GM11168 (cell line): ENCODE measurements at regions not wholly inside any gene's neighbourhood (a gene's known extent, or its start where the extent isn't known, plus 50 kb on each side); places are given as distances from the start of the nearest gene placed in this dataset.

Experiments used
- in situ Hi-C: fragments of 300-500 bp; cut with MboI; formaldehyde crosslinking; loops from one replicate; pipeline ENCODE4 v1.12.0; 2022; ENCODE audit warnings: low sequenced_read_pairs; ENCODE audit not compliant: unreplicated experiment

DNA sequence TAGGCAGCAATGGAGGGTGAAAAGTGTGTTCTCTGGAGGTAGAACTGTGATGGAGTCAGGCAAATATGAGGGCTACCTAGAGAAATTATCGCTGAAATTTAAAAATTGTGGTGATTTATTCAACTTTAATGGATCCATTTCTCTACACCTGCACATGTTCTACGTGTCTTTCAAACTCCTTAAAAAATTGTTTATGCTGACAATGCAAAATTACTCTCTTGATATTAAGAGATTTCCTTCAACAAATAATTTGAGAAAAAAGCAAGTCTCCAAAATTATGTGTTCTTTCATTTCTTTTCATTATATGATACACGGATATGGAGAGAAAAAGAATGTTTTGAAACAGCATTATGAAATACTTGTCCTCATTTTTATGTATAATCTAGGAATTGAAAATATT lies 1151.4 kb upstream of the PABPC4L start:
- in situ Hi-C loops = no loop called here

DNA sequence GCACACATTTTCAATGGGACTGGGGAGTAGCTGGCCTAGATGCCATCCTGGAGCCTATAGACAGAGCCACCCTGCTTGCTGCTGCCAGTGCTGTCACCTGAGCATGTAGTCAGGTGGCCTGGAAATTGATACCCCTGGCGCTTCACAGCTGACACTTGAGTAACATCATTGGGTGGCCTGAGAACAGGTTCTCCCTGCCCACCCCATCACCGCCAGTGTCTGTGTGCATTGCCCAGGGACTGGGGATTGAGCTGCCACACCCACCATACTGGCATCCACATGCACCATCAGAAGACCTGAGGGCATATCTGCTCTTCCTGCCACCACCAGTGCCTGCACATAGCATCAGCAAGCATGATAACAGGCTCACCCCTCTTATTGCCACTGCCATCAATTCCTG lies 1142.9 kb upstream of the PABPC4L start:
- in situ Hi-C loops = no loop called here

- in situ Hi-C loops = no loop called here
Observed at GRCh38 chr4:135338181-135338580, 1136.6 kb upstream of the PABPC4L start.

DNA sequence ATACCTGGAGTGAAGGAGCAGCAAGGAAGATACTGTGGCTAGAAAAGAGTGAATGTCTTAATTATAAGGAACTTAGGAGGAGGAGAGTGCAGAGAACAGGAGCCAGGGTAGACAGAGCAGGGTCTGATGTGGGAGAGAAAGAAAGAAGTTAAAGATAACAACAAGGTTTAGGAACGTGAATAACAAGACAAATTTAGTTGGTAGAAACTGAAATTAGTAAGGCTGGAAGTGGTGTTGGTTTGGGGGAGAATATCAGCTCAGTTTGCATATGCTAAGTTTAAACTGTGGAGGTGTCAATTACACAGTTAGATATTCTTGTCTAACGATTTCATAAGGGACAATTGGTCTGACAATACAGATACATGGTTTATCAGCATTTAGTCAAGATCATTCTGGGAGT lies 1123.7 kb upstream of the PABPC4L start:
- in situ Hi-C loops = no loop called here

- in situ Hi-C loops = no loop called here
Observed at GRCh38 chr4:135319685-135320084, 1118.1 kb upstream of the PABPC4L start.

GRCh38 chr4:135316266-135316779 lies 1114.7 kb upstream of the PABPC4L start:
- in situ Hi-C loops = no loop called here

GRCh38 chr4:135290136-135290535 lies 1088.5 kb upstream of the PABPC4L start:
- in situ Hi-C loops = no loop called here

- in situ Hi-C loops = no loop called here
Observed at GRCh38 chr4:135283934-135284333, 1082.3 kb upstream of the PABPC4L start.

DNA sequence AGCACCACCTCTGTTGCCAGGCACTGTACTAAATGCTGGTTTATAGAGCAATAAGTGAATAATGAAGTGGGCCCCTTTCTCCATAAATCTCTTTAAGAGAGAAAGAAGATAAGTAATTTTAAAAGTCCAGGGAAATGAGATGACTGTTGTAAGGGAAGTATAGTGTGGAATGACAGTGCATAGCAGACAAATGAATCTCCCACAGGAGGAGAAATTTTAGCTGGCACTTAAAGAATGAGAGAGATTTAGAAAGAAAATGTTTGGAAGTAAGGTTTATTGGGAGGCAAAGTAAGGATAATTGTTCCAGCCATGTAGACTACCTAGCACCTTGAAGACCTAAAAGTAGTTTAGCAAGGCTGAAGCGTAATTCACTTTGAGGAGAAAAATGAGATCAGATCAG lies 1081.1 kb upstream of the PABPC4L start:
- in situ Hi-C loops = no loop called here

DNA sequence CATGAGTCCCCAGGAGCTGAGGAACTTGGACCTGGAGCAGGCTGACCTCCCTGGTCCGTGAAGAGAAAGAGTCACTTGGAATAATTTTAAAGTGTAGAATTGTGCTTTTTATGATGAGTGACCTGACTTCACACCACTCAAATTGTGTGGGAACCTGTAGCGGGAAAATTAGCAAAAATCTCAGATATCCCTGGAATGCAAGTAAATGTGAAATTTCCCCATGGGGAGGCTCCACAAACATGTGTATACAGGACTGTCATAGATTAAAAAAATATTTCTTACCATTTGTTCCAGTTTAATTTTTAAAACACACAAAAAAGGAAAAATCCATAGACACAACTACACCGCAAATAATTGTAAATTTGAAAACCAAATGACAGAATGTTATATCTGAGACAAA lies 1079.6 kb upstream of the PABPC4L start:
- in situ Hi-C loops = no loop called here

DNA sequence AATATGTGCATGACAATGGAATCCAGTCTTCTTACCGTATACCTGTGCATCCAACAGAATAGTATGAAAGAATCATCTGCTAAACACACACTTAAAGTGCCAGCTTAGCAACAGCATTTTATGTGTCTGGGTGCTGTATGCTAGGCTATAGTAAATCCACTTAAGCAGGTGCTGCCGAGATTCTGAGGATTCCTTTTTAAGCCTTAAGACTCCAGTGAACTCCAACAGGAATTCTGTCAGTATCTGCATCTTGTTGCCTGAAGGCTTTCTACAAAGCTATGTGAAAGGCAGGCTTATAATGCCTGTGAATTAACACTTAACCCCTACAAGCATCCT lies 1076.4 kb upstream of the PABPC4L start:
- in situ Hi-C loops = no loop called here

- in situ Hi-C loops = no loop called here
Observed at GRCh38 chr4:135277068-135277979, 1075.7 kb upstream of the PABPC4L start.

DNA sequence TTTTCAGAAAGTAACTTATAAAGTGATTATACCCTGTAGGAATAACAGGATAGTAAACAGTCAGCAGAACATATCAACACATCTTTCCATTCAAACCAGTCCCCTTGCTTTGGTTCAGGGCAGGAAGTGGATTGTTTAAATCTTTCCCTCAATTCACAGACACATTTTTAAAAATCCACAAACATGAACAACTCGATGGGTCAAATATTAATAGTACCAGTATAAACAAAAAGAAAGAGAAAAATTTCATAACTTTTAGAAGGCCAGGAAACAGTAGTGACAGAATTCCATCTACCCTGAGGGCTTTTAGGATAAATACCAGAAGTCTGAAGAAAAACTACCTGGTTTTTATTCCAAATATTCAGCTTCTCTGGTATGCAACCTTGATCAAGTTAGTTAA lies 1072.8 kb upstream of the PABPC4L start:
- in situ Hi-C loops = no loop called here

DNA sequence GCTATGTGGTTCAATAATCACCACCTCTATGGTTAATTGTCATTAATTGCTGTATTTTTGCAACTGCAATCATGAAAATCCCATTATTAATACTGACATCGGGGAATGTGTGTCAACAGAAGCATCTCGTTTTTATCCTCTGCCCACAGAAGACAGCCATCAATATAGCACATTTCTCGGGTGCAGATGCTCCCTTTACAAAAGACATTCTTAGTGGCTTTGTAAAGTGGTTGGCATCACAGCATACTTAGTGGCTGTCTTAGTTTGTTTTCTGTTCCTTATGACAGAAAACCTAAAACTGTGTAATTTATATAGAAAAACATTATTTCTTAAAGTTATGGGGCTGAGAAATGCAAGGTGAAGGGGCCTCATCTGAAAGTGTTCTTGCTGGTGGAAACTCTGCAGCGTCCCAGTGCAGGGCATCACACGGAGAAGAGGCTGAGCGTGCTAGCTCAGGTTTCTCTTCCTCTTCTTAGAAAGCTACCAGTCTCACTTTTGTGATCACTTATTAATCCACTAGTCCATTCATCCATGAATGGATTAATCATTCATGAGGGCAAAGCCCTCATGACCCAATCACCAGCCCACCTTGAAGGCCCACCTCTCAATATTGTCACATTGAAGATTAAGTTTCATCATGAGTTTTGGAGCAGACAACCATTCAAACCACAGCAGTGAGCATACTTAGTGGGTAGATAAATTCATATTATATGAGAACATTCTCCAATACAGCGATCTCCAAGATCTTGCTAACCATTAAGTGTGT lies 1067.7 kb upstream of the PABPC4L start:
- in situ Hi-C loops = no loop called here

- in situ Hi-C loops = no loop called here
Observed at GRCh38 chr4:135268369-135268768, 1066.8 kb upstream of the PABPC4L start.

DNA sequence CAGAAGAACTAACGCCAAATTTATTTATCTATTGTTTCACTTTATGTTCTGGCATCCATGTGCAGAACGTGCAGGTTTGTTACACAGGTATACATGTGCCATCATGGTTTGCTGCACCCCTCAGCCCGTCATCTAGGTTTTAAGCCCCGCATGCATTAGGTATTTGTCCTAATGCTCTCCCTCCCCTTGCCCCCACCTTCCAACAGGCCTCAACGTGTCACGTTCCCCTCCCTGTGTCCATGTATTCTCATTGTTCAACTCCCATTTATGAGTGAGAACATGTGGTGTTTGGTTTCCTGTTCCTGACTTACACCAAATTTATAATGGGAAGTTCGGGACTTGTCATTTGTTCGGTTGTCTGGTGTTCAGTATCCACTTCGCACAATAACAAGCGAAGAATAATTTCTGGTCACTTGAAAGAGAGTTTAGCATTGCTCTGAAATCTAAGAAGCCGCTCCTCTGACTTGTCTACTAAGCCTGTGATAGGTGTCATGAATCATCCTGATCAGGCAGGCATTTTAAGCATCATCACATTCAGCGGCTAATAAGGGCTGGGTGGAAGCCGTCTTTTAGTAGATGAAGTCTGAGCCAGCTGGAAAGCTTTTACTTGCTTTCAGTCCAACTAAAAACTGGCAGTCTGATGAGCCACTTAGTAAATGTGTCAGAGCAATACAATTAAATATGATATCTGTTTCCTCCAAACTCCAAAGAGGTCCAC lies 1065.7 kb upstream of the PABPC4L start:
- in situ Hi-C loops = no loop called here

DNA sequence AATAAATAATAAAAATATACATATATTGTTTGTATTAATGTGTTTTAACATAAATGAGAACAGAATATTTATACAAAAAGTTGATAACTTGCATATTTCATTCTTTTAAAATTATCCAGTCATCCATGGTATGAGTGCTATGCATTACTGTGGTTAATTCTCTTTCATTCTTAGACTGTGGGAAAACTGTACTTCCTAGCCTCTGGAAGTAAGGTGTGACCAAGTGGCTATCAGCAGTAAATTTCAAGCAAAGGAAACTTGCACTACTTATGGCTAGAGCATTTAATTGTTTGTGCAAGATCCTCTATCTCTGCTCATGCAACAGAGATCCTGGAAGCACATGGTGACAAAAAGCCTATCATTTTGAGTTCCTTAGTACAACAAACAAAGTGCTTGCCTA lies 1054.5 kb upstream of the PABPC4L start:
- in situ Hi-C loops = no loop called here

- in situ Hi-C loops = no loop called here
Observed at GRCh38 chr4:135250040-135250439, 1048.5 kb upstream of the PABPC4L start.

DNA sequence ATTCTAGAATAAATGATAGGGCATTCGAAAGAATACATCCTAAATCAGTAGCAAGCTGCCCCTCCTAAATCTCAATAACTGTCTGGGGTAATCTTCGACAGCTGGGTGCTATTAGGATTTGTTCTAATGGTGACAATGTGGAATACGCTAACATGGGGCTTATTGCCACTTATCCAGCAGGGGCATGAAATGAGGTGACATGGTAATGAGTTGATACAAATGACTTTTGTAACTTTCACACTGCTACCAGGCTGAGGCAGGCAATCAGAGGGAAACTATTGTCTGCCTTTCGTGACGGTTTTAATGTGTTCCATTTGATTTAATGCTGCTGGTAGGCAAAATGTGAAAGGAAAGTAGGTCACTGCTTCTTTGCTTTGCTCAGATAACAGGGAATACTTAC lies 1047.4 kb upstream of the PABPC4L start:
- in situ Hi-C loops = no loop called here

DNA sequence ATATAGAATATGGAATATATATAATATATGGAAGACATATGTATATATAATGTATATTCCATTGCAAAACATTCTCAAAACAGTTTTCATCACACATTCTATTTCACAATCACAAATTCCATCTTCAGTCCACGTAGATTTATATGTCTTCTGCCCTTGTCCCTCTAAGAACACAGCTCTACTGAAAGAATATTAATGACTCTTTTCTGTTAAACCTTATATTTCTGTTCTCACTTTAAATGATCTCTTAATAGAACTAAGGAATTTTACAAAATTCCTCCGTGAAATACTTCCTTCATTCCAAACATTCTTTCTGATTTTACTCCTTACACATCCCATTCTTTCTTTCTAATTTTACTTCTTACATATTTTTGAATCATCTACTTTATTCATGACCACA lies 1043.1 kb upstream of the PABPC4L start:
- in situ Hi-C loops = no loop called here

GRCh38 chr4:135244056-135244455 lies 1042.5 kb upstream of the PABPC4L start:
- in situ Hi-C loops = no loop called here
